Activated CD8-positive, alpha-beta memory T cell treated with anti-CD3 and anti-CD28 coated beads for 1 hour (primary cell): ENCODE measurements at regions not wholly inside any gene's neighbourhood (a gene's known extent, or its start where the extent isn't known, plus 50 kb on each side); places are given as distances from the start of the nearest gene placed in this dataset.

Source experiments
- DNase-seq, 2 donors: peaks; one replicate each; pipeline ENCODE4 v3.0.0-alpha.2; 2020; ENCODE audit warnings: low read depth in 1 of 2; ENCODE audit errors: extremely low read depth in 1 of 2

- no peak for DNase-seq
Observed at GRCh38 chr20:60313191-60313590, 355.0 kb downstream of the CDH26 start.

DNA sequence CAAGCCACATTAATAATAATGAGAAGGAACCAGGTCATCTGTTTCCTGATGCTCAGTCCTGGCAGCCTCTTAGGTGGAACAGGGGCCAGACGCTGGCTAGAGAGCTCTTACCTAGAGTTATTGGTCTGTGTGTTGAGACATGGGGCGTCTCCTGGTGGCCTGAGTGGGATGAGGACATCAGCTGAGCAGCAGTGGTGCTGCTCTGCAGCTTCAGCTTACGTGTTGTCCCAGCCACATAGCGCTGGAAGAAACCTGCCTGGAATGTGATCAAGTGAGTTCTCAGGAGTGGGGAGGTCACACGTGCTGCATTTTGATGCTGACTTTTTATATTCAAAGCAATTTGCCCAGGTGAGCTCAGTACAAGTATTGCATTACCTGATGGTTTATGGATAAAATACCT is 355.4 kb downstream of the CDH26 start:
- DNase-seq: no peak

- DNase-seq: no peak
Observed at GRCh38 chr20:60314727-60315126, 356.5 kb downstream of the CDH26 start.

- DNase-seq: no peak
Observed at GRCh38 chr20:60316476-60317158, 358.4 kb downstream of the CDH26 start.

DNA sequence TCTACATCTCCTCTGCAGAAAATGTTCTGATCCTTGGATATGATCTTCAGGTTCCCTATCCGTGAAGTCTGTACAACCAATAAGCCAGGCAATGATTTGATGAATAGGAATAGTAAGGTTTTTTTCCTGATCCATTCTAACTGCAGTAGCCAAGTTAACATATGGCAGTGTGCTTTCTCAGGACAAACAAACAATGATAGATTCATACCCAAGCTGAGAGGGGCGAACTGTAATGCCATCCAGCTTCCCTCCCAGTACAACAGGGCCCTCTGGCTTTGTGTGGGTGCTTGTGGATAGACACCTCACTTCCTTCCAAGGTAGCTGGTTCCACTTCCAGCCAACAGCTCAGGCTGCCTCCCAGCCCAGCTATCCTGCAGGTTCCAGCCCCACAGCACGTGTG is 359.2 kb downstream of the CDH26 start:
- DNase-seq: no peak

DNA sequence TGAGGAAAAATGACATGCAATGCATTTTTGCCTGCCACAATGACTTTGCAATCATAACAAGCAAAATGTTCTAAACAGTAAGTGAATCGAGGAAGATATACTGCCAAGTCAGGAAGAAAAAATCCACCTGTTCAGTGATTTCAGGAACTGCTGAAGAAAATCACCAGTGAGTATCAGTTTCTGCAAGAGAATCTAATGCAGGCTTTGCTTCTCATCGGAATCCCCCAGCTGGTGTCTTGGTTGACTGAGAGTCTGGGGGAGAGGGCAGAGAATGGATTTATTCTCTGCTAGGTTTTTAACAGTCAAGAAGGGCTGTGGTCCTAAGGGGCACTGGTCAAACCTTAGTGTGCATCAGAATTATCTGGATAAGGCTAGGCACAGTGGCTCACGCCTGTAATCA is 363.4 kb downstream of the CDH26 start:
- no peak for DNase-seq

GRCh38 chr20:60326821-60327220 is 368.6 kb downstream of the CDH26 start:
- no peak for DNase-seq

- no peak for DNase-seq
Observed at GRCh38 chr20:60327971-60328660, 369.9 kb downstream of the CDH26 start.

DNA sequence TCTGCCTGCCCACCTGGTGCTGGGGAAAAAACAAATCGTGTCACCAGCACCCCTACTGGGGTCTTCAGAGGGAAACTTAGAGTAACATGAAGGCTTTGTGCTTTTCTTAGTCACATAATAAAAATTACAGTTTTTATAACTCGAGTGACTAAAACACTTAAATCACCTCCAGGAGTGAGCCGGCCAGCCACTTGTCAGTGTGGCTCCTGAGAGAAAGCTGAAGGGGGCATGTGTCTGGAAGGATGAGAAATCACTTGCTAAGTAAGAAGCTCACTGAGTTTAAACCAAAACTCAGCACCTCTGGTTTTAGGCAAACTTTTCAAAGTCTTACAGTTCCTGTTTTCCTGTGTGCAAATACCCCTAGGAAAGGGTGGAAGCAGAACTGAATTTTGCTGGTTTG is 372.2 kb downstream of the CDH26 start:
- DNase-seq: no peak

GRCh38 chr20:60331688-60332300 is 373.6 kb downstream of the CDH26 start:
- no peak for DNase-seq

DNA sequence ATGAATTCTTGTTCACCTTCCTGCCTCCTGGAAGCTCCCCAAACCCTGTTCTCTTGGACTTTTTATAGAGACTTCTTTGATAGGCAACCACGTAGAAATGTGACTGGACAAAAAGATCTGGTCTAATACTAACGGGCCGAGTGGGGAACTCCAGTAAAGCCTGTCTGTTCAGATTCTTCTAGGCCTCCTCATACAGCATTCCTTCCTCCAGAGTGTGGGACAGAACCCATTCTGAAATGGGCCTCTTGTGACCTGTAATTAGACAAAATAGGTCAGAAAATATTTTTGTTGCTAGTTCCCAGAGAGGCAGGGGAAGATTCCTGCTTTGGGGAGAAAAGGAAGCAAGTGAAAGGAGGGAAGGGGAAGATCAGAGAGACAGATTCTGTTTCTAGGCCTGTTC is 374.3 kb downstream of the CDH26 start:
- DNase-seq: no peak

- DNase-seq: no peak
Observed at GRCh38 chr20:60334911-60335310, 376.7 kb downstream of the CDH26 start.

- DNase-seq: no peak
Observed at GRCh38 chr20:60338556-60338955, 380.3 kb downstream of the CDH26 start.

DNA sequence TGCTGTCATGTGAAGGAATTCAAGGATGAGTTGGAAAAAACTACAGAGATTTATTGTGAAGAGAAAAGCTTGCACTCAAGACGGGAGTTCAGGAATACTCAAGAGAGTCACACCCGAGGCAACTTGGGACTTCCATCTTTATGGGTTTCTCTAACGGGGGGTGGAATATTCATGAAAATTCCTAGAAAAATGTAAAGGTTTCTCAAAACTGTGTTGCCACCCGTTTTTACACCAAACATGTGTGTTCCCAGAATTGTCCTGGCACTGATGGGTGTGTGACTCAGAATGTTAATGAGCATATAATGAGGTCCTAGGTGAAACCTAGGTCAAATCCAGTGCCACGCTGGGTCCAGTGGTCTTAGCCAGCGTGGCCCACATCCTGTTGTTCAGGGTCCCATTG is 381.5 kb downstream of the CDH26 start:
- no peak for DNase-seq

GRCh38 chr20:60340232-60340631 is 382.0 kb downstream of the CDH26 start:
- DNase-seq: no peak

- no peak for DNase-seq
Observed at GRCh38 chr20:60341062-60341461, 382.8 kb downstream of the CDH26 start.

GRCh38 chr20:60345106-60345505 is 386.9 kb downstream of the CDH26 start:
- DNase-seq: no peak

DNA sequence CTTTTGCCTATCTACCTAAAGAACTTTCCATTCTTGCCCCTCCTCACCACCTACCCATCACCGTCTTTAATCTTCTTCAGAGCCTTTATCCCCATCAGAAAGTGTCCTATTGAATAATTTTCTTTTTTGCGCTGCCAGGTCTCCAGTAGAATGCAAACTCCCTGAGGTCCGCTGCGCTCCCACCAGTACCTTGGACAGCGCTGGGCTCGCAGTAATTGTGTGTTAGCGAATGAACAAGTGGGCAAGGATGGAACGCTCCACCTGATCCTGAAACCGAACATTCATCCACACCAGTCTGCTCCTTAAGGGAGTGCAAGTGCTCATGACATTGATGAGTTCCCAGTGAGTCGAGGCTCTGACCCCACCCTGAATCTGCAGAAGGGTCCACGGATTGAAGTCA is 391.2 kb downstream of the CDH26 start:
- DNase-seq: no peak

DNA sequence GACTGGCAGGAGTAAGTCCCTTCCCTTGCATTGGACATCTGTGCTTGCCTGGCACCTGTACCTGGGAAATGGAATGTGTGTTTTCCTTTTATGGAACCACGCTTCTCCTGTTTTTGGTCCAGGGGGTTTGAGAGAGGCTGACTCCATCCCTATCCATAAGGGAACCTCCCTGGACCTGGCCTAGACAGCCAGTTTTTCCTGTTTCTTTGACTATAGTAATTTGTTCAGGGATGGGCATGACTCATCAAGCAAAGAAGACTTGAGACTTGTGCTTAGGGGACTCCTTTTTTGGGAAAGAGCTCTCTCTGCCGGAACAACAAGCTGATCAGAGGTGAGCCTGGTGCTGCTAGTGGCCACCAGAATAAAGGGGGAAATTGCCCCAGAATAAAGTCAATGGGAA is 393.8 kb downstream of the CDH26 start:
- no peak for DNase-seq

GRCh38 chr20:60352596-60352995 is 394.4 kb downstream of the CDH26 start:
- DNase-seq: no peak

DNA sequence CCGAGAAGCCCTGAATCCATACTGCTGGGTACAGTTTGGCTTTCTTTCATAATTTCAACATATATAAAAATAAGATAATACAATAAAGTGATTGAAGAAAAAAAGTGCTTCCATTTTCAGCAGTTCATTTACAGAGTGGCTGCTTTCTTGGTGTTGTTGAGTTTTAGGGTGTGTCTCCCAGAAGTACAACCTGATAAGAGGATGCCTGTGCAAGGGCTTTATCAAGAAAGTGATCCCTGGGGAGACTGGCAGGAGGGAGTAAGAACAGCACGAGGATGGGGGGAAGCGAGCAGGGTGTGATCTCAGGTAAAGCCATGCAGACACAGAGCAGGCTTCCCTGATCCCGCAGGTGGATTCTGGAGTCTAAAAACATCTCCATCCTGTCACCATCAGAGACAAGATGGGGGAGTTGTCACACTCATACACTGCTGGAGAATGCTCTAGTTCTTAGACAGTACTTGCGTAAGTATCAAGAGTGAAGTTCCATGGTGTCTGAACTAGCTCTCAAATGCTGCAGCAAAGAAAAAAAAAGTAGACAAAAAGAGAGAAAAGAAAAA is 395.9 kb downstream of the CDH26 start:
- no peak for DNase-seq

DNA sequence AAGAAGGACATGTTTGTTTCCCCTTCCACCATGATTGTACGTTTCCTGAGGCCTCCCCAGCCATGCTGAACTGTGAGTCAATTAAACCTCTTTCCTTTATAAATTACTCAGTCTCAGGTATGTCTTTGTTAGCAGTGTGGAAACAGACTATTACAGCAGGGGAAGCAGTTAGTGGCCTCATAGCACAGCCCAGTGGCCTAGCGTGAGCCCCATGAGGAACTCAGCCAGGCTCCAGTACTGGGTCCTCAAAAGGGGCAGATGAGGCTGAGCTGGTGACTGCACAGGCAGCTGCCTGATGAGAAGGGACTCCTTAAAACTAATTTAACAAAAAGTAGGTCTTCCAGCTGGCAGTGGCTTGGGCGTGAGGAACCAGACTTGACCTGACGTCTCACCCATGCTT is 399.9 kb downstream of the CDH26 start:
- no peak for DNase-seq
